ENCODE measurements at regions not wholly inside any gene's neighbourhood (a gene's known extent, or its start where the extent isn't known, plus 50 kb on each side); places are given as distances from the start of the nearest gene placed in this dataset.
"Not testable (repeated sequence)": the region's sequence is repeated elsewhere in the genome, so short reads cannot be mapped to it uniquely, and the experiment has no call there.

GRCh38 chr10:9450801-9451200 lies 1396.3 kb downstream of the GATA3 start:
- no peaks in the 10 kb centered on the region for H3K27me3 ChIP-seq (ENCODE audit: control insufficient read depth, insufficient read depth, low read length)
- no peak overlapping the region for H3K4me3 ChIP-seq (ENCODE audit: low read depth, low read length)
- DNase-seq (ENCODE audit: low read depth): no peak
- TF ChIP-seq CTCF (IDR thresholded peaks at IDR 0.05; ENCODE audit: insufficient read depth, low read length, poor library complexity, severe bottlenecking): no peak
- H3K36me3 ChIP-seq (ENCODE audit: control insufficient read depth, insufficient read depth, low read length): no peaks in the 10 kb centered on the region

GRCh38 chr10:9451211-9451773 lies 1396.8 kb downstream of the GATA3 start:
- TF ChIP-seq CTCF (IDR thresholded peaks at IDR 0.05; ENCODE audit: insufficient read depth, low read length, poor library complexity, severe bottlenecking): no peak
- no peak for DNase-seq (ENCODE audit: low read depth)
- no peaks in the 10 kb centered on the region for H3K27me3 ChIP-seq (ENCODE audit: control insufficient read depth, insufficient read depth, low read length)
- no peaks in the 10 kb centered on the region for H3K36me3 ChIP-seq (ENCODE audit: control insufficient read depth, insufficient read depth, low read length)
- no peak overlapping the region for H3K4me3 ChIP-seq (ENCODE audit: low read depth, low read length)

- DNase-seq (ENCODE audit: low read depth): no peak
- H3K36me3 ChIP-seq (ENCODE audit: control insufficient read depth, insufficient read depth, low read length): no peaks in the 10 kb centered on the region
- TF ChIP-seq CTCF (IDR thresholded peaks at IDR 0.05; ENCODE audit: insufficient read depth, low read length, poor library complexity, severe bottlenecking): no peak
- H3K4me3 ChIP-seq (ENCODE audit: low read depth, low read length): no peak overlapping the region
- H3K27me3 ChIP-seq (ENCODE audit: control insufficient read depth, insufficient read depth, low read length): no peaks in the 10 kb centered on the region
Measured at GRCh38 chr10:9452056-9452455, 1397.6 kb downstream of the GATA3 start.

GRCh38 chr10:9453871-9454270 lies 1399.4 kb downstream of the GATA3 start:
- H3K4me3 ChIP-seq (ENCODE audit: low read depth, low read length); H3K36me3 ChIP-seq (ENCODE audit: control insufficient read depth, insufficient read depth, low read length); H3K27me3 ChIP-seq (ENCODE audit: control insufficient read depth, insufficient read depth, low read length); DNase-seq (ENCODE audit: low read depth): not testable (repeated sequence)

GRCh38 chr10:9469663-9470205 lies 1415.2 kb downstream of the GATA3 start:
- H3K36me3 ChIP-seq (ENCODE audit: control insufficient read depth, insufficient read depth, low read length): no peaks in the 10 kb centered on the region
- no peak for DNase-seq (ENCODE audit: low read depth)
- TF ChIP-seq CTCF (IDR thresholded peaks at IDR 0.05; ENCODE audit: insufficient read depth, low read length, poor library complexity, severe bottlenecking): no peak
- H3K27me3 ChIP-seq (ENCODE audit: control insufficient read depth, insufficient read depth, low read length): no peaks in the 10 kb centered on the region
- H3K4me3 ChIP-seq (ENCODE audit: low read depth, low read length): no peak overlapping the region

- Histone ChIP-seq H3K27me3 (ENCODE audit: control insufficient read depth, insufficient read depth, low read length) (no peaks in the 10 kb centered on the region), H3K4me3 (ENCODE audit: low read depth, low read length) (no peak overlapping the region), H3K36me3 (ENCODE audit: control insufficient read depth, insufficient read depth, low read length) (no peaks in the 10 kb centered on the region)
- DNase-seq (ENCODE audit: low read depth): no peak
- TF ChIP-seq CTCF (IDR thresholded peaks at IDR 0.05; ENCODE audit: insufficient read depth, low read length, poor library complexity, severe bottlenecking): no peak
Measured at GRCh38 chr10:9470581-9470980, 1416.1 kb downstream of the GATA3 start.

Data from kidney epithelial cell (primary cell).